GOT3 (cell line): ENCODE measurements at regions not wholly inside any gene's neighbourhood (a gene's known extent, or its start where the extent isn't known, plus 50 kb on each side); places are given as distances from the start of the nearest gene placed in this dataset.

Experiments
- DNase-seq: peaks from one replicate; lab custom pipeline; 2025; ENCODE audit warnings: mixed read lengths; lab: John Stamatoyannopoulos, UW

DNA sequence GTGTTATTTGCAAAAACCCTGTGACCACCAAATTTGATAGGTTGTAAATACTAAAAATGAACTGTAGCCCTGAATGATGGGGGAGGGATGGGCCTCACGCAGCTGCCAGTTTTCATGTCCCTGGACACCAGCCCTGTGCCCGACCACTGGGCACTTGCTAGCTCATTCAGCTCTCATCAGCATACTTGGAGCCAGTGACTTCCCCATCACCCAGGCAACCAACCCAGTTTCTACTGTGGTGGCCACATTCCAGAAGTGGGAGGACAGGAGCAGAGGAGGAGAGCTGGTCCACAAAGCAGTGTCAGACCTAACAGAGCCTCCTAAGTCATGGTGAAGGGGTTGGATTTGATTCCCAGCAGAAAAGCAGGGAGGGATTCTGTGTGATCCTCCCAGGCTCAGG is 128.2 kb downstream of the CPEB2 start:
- no peak for DNase-seq

DNA sequence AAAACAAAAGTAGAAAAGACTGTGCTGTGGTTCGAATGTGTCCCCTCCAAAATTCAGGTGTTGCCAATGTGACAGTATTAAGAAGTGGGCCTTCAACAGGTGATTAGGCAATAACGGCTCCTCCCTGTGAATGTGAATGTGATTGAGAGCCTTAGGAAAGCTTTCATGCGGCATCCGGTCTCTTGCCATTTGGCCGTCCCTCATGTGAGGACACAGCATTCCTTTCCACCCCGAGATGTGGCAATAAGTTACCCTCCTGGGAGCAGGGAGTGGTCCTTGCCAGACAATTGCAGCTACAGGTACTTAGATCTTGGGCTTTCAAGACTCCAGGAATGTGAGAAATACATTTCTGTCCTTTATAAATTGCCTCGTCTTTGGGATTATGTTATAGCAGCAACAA is 129.3 kb downstream of the CPEB2 start:
- no peak for DNase-seq

DNA sequence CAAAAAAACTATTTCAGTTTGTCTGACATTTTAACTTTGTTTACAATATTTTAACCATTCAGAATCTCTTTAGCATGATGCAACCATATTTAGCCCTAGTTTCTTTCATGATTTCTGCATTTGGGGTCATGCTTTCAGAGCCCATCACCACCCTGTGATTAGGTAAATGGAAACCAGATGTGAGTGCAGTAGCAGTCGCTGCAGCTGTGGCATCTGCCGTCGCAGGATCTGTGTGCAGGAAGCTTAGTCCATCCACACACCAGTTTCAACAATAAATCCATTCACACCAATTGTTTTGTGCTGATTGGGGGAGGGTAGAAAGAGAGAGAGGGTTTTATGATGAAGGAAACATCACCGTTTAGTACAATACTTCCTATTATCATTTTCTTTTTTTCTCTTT is 130.5 kb downstream of the CPEB2 start:
- no peak for DNase-seq

DNA sequence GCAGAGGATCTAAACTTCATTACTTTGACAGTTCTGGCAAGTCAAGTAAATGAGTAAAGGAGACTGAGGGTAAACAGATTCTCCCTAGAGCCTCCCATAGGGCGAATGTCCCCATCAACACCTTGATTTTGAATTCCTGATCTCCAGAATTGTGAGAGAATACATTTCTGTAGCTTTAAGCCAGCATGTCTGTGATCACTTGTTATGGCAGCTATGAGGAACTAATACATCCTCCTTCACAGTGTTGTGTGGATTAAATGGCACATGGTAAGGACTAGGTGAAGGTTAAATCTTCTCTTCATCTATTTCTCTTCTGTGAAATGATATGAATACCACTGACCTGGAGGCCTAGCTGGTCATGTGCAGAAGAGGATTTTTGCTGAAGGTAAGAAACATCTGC is 137.3 kb downstream of the CPEB2 start:
- no peak for DNase-seq

DNA sequence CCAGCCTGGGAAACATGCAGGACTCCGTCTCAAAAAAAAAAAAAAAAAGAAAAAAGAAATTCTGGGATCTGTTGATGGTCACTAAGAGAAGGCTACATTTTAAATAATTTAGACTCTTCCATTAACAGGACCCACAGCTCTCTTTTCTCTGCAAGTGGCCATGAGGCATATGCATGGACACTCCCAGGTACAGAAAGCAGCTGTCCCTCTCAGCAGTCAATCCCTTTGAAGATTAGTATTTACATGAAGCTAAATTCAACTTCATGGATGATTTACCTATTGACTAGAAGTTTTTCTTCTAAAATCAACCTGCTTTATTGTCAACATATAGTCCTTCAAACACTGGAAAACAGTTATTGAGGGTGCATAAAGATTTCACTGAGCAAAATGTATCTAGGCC is 139.9 kb downstream of the CPEB2 start:
- no peak for DNase-seq

DNA sequence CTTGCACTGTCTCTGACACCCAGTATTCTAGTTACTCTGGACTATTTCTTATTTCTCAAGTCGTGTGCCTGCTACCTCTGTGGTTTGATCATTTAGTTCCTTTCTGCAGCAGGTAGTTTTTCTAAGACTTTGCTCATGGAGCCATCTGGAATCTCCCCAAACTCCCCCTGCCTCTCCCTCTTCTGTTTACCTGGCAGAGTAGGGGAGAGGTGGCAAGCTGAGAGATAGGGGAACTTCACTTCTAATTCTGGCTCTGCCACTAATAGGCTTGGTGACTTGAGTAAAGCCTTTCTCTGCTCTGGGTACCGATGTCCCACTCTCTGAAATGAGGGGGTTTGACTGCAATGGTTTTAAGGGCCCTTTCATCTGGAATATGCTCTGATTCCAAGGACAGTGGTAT is 141.3 kb downstream of the CPEB2 start:
- DNase-seq: no peak

DNA sequence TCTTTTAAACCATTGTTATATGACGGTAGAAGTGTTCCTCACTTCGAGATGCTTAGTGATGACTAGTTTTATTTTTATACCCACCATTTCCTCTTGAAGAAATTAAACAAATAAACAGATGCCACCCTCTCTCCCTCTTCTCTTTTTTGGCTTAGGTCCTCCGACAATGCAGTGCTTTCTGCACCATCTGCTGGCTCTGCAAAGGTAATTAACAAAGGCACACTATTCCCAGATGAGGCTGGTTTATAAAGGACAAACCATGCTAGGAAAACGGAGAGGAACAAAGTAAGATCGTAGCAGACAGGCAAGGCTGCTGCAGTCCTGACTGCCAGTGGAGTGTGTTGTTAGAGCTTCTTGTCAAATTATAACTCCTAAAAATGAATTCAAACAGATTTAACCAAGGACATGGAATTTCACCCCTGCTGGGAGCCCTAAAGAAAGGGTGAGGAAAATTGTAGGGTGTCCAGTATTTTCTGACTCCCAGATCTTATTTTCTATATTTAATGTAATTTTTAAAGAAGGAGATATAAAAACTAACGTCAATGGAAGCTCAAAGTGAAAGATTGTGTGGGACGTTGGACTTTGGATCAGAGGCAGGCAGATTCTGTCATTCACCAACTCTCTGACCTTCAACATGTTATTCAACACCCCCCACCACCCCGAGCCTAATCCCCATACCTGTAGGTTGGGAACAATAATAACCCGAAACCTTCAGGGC is 142.1 kb downstream of the CPEB2 start:
- no peak for DNase-seq

DNA sequence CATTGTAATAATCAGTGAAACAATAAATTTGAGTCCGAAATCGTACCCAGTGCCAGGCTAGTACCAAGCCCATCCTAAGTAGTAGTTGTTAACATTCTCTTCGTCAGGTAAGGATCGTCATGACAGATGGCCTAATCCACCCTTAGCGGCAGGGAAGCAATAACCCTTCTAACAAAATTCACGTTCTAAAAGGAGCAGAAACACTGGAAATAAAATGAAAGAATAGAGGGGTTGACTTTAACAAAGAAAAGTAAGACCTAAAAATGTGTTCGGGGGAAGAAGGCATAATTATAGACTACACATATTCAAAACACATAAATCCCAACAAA is 142.7 kb downstream of the CPEB2 start:
- DNase-seq: no peak

DNA sequence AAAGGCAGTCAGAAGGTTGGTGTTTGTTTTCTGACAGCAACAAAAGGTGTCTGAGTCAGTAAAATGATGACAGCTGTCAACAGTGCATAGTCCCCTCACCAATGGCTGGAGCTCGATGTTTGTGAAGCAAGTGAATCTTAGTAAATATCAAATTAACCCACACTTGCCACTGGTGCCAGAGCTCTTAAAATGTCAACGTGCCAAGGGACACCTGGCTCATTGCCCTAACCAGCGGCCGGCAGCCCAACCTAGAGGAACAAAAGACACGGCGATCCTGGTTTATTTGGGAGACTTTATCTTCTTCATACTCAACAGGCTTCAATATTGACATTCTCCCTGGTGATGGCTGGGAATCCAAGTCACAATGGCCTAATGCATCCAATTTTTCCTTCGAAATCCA is 143.4 kb downstream of the CPEB2 start:
- DNase-seq: no peak

DNA sequence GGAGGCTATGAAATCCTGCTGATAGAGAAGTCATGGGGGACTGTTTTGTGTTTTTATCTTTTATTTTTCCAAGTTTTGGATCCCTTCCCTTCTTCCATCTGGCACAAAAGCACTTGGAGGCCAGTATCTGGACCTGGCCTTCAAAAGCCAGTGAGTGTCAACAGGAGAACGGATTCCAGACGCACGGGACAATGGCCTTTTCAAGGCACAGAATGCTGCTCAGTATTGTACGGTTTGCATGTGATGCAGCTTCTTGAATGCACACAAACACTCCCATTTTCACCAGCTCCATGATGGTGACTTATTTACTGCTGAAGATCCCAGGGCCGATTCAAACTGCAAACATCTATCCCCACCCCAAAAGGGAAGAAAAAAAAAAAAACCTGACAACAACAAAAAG is 145.4 kb downstream of the CPEB2 start:
- no peak for DNase-seq

DNA sequence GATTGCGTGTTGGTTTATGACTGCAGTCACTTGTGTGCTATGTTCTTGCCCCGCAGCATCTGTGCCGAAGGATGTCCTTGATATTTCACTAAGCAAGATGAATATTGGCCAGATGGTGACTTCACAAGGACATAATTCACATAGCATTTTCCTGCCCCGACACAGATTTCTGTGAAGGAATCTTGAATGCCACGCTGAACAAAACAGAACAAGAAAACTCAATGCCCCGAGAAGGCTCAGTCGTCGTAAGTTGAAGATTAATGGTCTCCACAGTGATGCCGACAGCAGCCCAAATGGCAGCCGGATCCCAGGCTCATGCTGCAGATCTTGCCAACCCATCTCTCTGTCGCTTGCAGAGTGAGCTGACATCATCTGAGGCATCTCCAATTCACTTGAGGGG is 145.9 kb downstream of the CPEB2 start:
- DNase-seq: no peak

DNA sequence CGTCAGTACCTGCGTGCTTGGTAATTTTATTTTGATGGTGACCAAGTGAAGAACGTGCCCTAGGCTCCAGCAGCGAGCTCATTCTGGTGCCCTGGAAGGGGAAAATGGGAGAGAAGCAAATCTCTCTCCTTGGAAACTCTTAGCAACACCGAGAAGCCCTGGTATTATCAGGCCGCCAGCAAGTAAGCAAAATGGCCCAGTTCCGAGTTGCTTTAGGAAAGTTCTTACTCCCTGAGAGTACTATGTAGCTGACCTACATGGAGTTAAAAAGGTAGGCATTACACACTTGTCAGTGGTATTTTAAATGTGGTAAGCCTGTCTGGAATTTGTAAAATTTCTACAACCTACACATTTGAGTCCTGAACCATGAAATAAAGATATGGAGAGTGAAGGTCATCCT is 146.4 kb downstream of the CPEB2 start:
- DNase-seq: no peak

DNA sequence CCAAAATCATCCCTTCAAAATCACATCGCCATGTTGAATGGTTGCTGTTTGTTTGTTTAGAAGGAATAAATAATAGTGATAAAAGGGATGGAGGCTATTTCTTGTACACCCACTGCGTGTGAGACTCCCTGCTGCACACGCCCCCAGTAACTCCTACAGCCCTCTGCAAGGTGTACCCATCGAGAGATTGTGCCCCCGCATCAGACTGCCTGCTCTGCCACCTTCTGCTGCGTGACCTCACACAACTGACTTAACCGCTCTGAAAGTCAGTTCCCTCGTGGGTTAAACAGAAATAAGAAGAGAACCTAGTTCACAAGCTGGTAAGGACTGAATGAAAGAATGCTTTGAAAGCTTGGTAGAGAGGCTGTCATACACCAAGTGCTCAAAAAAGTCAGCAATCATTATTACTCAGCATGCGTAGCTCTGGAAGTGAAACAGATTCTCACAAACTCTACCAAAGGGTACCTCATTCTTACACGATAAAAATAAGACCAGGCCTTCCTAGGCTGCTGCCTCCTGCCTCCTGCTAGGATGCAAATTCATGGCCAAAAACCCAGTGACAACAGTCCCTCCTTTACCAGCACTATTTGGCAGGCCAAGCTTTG is 147.1 kb downstream of the CPEB2 start:
- DNase-seq: no peak

DNA sequence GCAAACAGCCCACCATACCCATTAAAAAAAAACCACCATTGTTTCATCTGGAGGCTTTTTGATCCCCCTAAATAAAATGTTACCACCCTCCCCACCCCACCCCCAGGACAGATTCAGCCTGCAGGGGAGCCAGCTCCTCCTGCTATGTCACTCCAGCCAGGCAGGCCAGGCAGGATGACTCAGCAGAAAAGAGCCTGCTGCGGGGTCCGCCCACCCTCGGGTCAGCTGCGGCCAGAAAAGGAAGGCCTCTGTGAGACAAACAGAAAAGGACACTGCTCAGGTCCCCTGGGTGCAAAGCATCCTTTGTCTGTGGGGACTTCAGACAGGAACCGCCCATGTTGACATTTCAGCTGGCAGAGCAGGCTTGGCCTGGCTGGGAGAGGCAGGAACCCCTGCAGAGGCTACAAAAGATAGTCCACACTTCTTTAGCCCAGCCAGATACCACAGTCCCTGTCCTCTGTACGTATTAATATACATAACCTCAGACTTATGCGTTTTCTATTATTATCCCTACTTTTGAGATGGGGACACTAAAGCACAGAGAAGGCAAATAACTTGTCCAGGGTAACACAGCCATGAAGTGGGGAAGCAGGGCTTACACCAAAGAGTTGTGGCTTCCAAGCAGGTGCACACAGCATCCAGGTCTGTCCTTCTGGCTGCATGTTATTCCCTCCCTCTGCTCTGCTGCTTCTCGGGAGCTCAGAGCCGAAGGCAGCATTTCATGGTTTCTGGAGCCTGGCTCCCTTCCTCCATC is 147.7 kb downstream of the CPEB2 start:
- peak; percentile 18 for DNase-seq

DNA sequence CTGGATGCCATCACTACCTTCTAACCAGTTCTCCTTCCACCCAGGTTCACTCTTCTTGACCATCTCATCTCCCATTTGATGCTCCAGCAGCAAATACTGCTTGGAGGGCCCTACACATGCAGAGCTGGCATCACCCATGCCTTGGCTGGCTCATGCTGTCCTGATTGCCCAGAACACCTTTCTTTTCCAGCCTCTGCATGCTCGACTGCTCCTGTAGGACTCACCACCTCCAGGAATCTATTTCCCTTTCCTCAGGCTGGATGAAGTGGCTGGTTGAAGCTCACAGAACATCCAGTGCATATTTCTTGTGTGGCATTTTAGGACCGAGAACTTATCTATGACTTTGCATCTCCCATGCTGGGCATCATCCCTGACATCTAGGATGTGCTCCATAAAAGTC is 148.3 kb downstream of the CPEB2 start:
- no peak for DNase-seq

DNA sequence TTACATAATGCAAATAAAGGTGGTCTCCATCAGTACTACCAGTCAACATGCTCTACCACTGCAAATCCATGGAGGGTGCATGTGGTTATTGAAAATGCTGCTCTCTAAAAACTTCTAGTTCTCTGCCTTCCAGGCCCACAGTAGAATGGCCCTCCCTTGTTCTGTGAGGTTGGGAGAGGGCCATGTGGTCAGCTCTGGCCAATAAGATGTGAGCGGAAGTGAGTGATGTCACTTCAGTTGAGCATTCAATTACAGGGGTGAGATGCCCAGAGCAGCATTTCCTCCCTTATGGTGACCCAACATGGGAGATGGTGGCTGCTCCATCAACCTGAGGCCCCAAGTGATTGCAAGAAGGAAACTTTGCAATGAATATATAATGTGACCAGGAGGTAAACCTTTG is 148.8 kb downstream of the CPEB2 start:
- no peak for DNase-seq

DNA sequence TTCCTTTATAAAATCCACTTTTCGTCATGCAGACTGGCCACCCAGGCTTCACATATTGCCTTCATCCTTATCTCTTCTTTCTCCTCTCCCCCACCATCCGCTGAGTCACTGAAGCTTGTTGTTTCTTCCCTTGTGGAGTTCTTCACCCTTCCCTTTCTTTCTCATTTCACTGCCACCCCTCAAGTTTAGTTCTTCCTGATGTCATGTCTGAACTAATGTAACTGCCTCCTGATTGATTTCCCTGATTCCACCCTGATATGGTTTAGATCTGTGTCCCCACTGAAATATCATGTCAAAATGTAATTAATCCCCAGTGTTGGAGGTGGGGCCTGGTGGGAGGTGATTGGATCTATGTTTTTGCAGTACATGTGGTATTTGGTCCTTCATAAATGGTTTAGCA is 151.4 kb downstream of the CPEB2 start:
- DNase-seq: no peak

DNA sequence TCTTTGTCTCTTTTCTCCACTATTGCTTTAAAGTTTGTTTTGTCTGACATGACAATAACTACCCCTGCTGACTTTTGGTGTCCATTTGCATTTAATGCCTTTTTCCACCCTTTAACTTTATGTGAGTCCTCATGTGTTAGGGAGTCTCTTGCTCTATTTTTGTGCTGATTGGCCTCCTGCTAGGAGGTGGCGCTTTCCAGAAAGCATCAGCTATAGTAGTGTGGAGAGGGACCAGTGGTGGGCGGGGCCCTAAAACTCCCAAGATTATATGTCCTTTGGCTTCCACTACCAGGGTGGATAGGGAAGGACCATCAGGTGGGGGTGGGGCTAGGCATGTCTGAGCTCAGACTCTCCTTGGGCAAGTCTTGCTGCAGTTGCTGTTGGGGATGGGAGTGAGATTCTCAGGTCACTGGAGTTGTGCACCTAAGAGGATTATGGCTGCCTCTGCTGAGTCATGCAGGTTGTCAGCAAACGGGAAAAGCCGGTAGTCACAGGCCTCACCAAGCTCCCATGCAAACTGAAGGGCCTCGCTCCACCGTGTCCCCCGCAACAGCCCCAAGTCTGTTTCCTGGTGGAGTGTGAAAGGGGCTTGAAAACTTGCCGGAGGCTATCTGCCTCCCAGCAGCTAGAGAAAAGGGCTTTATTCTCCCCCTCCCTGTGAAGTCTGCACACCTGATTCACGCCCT is 156.3 kb downstream of the CPEB2 start:
- no peak for DNase-seq

DNA sequence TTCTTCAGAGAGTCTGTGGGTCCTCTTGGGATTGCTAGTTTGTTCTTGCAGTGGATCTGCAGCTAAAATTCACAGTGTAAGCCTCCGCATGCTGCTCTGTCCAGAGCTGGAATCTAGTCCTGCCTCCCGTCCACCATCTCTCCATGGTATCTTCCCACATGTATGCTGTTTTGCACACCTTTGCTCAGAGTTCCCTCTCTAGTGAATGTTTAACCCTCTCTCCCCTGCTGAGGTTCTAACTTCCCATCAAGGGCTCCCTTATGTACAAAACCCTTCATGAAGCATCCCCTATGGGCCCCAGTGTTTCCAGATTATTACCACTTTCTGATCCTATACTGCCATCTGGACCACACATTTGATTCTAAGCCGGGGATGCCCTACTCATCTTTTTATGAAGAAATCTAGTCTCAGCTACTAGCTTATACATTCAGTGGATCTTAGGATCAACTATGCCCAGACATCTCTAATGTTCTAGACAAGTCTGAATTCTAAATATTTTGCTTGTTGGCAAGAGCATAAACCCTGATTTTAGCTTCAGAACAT is 157.3 kb downstream of the CPEB2 start:
- no peak for DNase-seq

DNA sequence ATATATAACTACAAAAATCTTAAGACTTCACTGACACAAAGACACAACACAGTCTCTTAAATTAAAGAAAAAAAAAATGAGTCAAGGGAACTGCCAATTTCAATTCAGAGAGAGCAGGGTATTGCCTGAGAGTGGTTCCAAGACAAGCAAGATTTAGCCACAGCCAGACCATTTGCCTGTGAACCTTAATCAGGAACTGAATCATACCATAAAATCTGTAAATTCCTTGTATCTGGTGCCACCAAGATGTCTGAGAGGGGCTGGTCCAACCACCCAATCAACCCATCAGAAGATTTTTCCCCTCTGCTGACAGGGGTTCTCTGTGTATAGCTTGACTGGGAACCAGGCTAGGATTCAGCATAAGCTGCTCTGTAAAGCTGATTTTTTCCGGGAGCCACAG is 159.2 kb downstream of the CPEB2 start:
- no peak for DNase-seq

DNA sequence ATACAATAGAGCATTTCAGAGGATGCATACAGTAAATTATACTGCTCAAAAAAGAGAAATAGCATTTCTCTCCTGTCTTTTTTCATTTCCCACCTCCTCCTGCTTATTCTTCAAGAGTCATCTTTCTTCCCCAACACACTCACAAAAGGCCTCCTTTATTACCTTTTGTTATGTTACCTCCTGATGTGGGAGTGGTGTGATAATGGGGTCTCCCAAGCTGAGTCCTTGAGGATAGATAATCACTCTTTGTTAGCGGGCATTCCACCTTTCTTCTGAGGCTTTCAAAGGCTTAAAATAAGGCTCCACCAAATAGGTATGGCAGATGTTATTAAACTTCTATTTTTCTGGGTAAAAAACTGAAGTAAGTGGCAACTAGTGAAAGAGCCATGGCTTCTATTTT is 159.8 kb downstream of the CPEB2 start:
- no peak for DNase-seq

DNA sequence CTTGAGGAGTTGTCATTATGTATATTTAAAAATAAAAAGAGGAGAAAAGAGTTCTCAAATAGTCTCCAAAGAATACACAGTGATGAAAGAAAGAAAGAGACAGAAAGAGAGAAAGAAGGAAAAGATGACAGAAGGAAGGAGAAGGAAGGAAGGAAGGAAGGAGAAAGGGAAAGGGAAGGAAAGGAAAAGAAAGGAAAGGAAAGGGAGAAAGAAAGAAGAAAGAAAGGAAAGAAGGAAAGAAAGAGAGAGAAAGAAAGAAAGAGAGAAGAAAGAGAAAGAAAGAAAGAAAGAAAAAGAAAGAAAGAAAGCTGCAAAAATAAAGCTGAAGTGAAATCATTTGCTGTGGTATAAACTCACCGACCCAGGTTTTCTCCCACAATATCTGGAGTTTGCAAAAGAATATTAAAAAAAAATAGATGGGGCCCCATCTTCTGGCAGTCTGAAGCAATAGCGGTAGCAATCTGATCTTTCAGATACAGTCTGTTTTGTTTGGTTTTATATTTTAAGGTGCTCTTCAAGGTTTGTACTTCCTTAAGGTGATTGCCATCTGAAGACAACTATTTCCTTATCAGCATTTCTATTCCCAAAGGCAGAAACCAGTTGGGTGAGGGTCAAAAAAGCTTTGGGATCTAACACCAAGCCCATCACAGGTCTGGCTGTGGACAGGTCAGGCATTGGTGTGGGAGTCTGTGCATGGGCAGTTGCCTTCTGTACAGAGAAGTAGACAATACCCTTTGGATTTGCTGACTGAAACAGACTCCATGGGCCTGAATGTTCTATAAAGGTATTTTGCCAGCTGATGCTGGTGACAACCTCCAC is 160.4 kb downstream of the CPEB2 start:
- no peak for DNase-seq
